ENCODE measurements at regions not wholly inside any gene's neighbourhood (a gene's known extent, or its start where the extent isn't known, plus 50 kb on each side); places are given as distances from the start of the nearest gene placed in this dataset.

- TF ChIP-seq CTCF (conservative IDR thresholded peaks at IDR 0.05) = no peak
- H3K27me3 ChIP-seq (ENCODE audit: control insufficient read depth, insufficient read depth, low read length, poor library complexity, severe bottlenecking) = no peaks in the 10 kb centered on the region
- Mint-ChIP-seq H3K4me1 (no peaks in the 10 kb centered on the region), H3K9me3 (no peaks in the 10 kb centered on the region), H3K4me3 (no peak overlapping the region), H3K36me3 (ENCODE audit: low read depth) (no peaks in the 10 kb centered on the region), H3K27ac (no peak overlapping the region), H3K27me3 (ENCODE audit: insufficient read depth) (no peaks in the 10 kb centered on the region)
- DNase-seq = no peak
- H3K4me3 ChIP-seq (ENCODE audit: low read length) = no peak overlapping the region
- H3K27ac ChIP-seq (ENCODE audit: low read depth, low read length) = no peak overlapping the region
- H3K9ac ChIP-seq (ENCODE audit: extremely low read depth, low read length, poor library complexity, severe bottlenecking) = no peak overlapping the region
- H3K4me1 ChIP-seq (ENCODE audit: control insufficient read depth, insufficient read depth, low read length) = no peaks in the 10 kb centered on the region
- H3K36me3 ChIP-seq (ENCODE audit: control insufficient read depth, insufficient read depth, low read length) = no peaks in the 10 kb centered on the region
- H3K9me3 ChIP-seq (ENCODE audit: control insufficient read depth, low read length) = no peaks in the 10 kb centered on the region
These were observed 1834.5 kb downstream of the EFNA5 start for GRCh38 chr5:105836268-105836667.

GRCh38 chr5:105828821-105829220 lies 1841.9 kb downstream of the EFNA5 start:
- H3K27ac ChIP-seq (ENCODE audit: low read depth, low read length) = no peak overlapping the region
- Mint-ChIP-seq H3K4me1 (no peaks in the 10 kb centered on the region), H3K27ac (no peak overlapping the region), H3K36me3 (ENCODE audit: low read depth) (no peaks in the 10 kb centered on the region), H3K4me3 (no peak overlapping the region), H3K9me3 (no peaks in the 10 kb centered on the region), H3K27me3 (ENCODE audit: insufficient read depth) (no peaks in the 10 kb centered on the region)
- H3K4me3 ChIP-seq (ENCODE audit: low read length) = no peak overlapping the region
- H3K27me3 ChIP-seq (ENCODE audit: control insufficient read depth, insufficient read depth, low read length, poor library complexity, severe bottlenecking) = no peaks in the 10 kb centered on the region
- H3K9me3 ChIP-seq (ENCODE audit: control insufficient read depth, low read length) = no peaks in the 10 kb centered on the region
- no peaks in the 10 kb centered on the region for H3K36me3 ChIP-seq (ENCODE audit: control insufficient read depth, insufficient read depth, low read length)
- no peaks in the 10 kb centered on the region for H3K4me1 ChIP-seq (ENCODE audit: control insufficient read depth, insufficient read depth, low read length)
- WGBS, 2 experiments (ENCODE audit: insufficient coverage in 1 of 2, insufficient read length in 1 of 2) = 92 to 100% methylated on average over 1 of the region's 1 CpG
- TF ChIP-seq CTCF (conservative IDR thresholded peaks at IDR 0.05) = no peak
- no peak overlapping the region for H3K9ac ChIP-seq (ENCODE audit: extremely low read depth, low read length, poor library complexity, severe bottlenecking)
- DNase-seq = no peak

GRCh38 chr5:105821800-105822199 lies 1848.9 kb downstream of the EFNA5 start:
- Histone ChIP-seq H3K9ac (ENCODE audit: extremely low read depth, low read length, poor library complexity, severe bottlenecking) (no peak overlapping the region), H3K27me3 (ENCODE audit: control insufficient read depth, insufficient read depth, low read length, poor library complexity, severe bottlenecking) (no peaks in the 10 kb centered on the region), H3K9me3 (ENCODE audit: control insufficient read depth, low read length) (no peaks in the 10 kb centered on the region), H3K27ac (ENCODE audit: low read depth, low read length) (no peak overlapping the region), H3K36me3 (ENCODE audit: control insufficient read depth, insufficient read depth, low read length) (no peaks in the 10 kb centered on the region), H3K4me3 (ENCODE audit: low read length) (no peak overlapping the region), H3K4me1 (ENCODE audit: control insufficient read depth, insufficient read depth, low read length) (no peaks in the 10 kb centered on the region)
- H3K27me3 Mint-ChIP-seq (ENCODE audit: insufficient read depth) = no peaks in the 10 kb centered on the region
- no peaks in the 10 kb centered on the region for H3K9me3 Mint-ChIP-seq
- no peak overlapping the region for H3K27ac Mint-ChIP-seq
- H3K4me1 Mint-ChIP-seq = no peaks in the 10 kb centered on the region
- no peak for DNase-seq
- TF ChIP-seq CTCF (conservative IDR thresholded peaks at IDR 0.05) = no peak
- no peak overlapping the region for H3K4me3 Mint-ChIP-seq
- 83 to 100% methylated on average over 2 of the region's 2 CpGs for WGBS, 2 experiments (ENCODE audit: insufficient coverage in 1 of 2, insufficient read length in 1 of 2)
- no peaks in the 10 kb centered on the region for H3K36me3 Mint-ChIP-seq (ENCODE audit: low read depth)

Measured in endodermal cell (in vitro differentiated cells).